ENCODE measurements at regions not wholly inside any gene's neighbourhood (a gene's known extent, or its start where the extent isn't known, plus 50 kb on each side); places are given as distances from the start of the nearest gene placed in this dataset.

- TF ChIP-seq CTCF (IDR thresholded peaks at IDR 0.05): no peak
- intact Hi-C loops (cut with DNase I): no loop called here
- no peak overlapping the region for H3K27ac ChIP-seq
- DNase-seq: no peak
- ATAC-seq: no peak
- H3K9me3 ChIP-seq: no peaks in the 10 kb centered on the region
- WGBS, 2 donors: 60 to 81% methylated on average over 3 of the region's 3 CpGs
- no peak overlapping the region for H3K4me3 ChIP-seq
- H3K36me3 ChIP-seq: no peaks in the 10 kb centered on the region
- peaks cover 0 to 13% (median 0%) of the 10 kb centered on the region in 7 donors for H3K27me3 ChIP-seq
- H3K4me1 ChIP-seq: no peaks in the 10 kb centered on the region
Measured at GRCh38 chr19:27920774-27921173, 1292.2 kb downstream of the UQCRFS1 start.

- no peak for TF ChIP-seq CTCF (IDR thresholded peaks at IDR 0.05)
Measured at GRCh38 chr19:27918818-27919217, 1294.1 kb downstream of the UQCRFS1 start.

GRCh38 chr19:27911122-27911898, 1301.6 kb downstream of the UQCRFS1 start:
- WGBS, 2 donors: 85 to 87% methylated on average over 19 of the region's 19 CpGs
- Histone ChIP-seq H3K9me3 (peaks cover 0 to 10% (median 0%) of the 10 kb centered on the region in 11 donors), H3K27ac (no peak overlapping the region), H3K4me1 (no peaks in the 10 kb centered on the region), H3K27me3 (no peaks in the 10 kb centered on the region), H3K4me3 (no peak overlapping the region), H3K36me3 (no peaks in the 10 kb centered on the region)
- ATAC-seq (no peak), DNase-seq (no peak)
- intact Hi-C loops (cut with DNase I): no loop called here
- TF ChIP-seq CTCF (IDR thresholded peaks at IDR 0.05): no peak

More at GRCh38 chr19:27918818-27919217, 1294.1 kb downstream of the UQCRFS1 start:
- ATAC-seq (no peak), DNase-seq (no peak)
- Histone ChIP-seq H3K9me3 (no peaks in the 10 kb centered on the region), H3K4me3 (no peak overlapping the region), H3K27ac (no peak overlapping the region), H3K4me1 (no peaks in the 10 kb centered on the region), H3K36me3 (no peaks in the 10 kb centered on the region), H3K27me3 (peaks cover 0 to 9% (median 0%) of the 10 kb centered on the region in 7 donors)
- intact Hi-C loops (cut with DNase I): no loop called here
- 60 to 61% methylated on average over 3 of the region's 3 CpGs for WGBS, 2 donors

GRCh38 chr19:27909861-27910260, 1303.1 kb downstream of the UQCRFS1 start:
- Histone ChIP-seq H3K4me1 (no peaks in the 10 kb centered on the region), H3K27me3 (no peaks in the 10 kb centered on the region), H3K4me3 (no peak overlapping the region), H3K36me3 (no peaks in the 10 kb centered on the region), H3K27ac (no peak overlapping the region), H3K9me3 (peaks cover 0 to 10% (median 0%) of the 10 kb centered on the region in 11 donors)
- no peak for TF ChIP-seq CTCF (IDR thresholded peaks at IDR 0.05)
- intact Hi-C loops (cut with DNase I): no loop called here
- DNase-seq (no peak), ATAC-seq (no peak)
- 92 to 93% methylated on average over 29 of the region's 29 CpGs for WGBS, 2 donors

All from heart right ventricle (tissue), 16 donors.